ENCODE measurements at regions not wholly inside any gene's neighbourhood (a gene's known extent, or its start where the extent isn't known, plus 50 kb on each side); places are given as distances from the start of the nearest gene placed in this dataset.

DNA sequence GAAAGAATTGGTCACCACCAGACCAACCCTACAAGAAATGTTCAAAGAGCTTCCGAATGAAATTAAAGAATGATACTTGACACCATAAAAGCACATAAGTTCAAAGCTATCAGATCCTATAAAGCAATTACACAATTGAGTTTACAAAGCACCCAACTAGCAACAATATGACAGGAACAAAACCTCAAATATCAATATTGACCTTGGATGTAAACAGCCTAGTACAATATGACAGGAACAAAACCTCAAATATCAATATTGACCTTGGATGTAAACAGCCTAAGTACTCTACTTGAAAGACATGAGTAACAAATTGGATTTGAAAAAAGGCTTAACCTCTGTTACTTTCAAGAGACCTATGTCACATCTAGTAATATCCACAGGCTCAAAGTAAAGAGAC, 1201.4 kb downstream of the XPNPEP1 start:
- TF ChIP-seq FOXA1 (IDR thresholded peaks at IDR 0.05) (no peak), BHLHE40 (IDR thresholded peaks at IDR 0.05; ENCODE audit: borderline replicate concordance) (no peak), FOXK2 (IDR thresholded peaks at IDR 0.05) (no peak), SP1 (IDR thresholded peaks at IDR 0.05) (no peak), ARNT (IDR thresholded peaks at IDR 0.05) (no peak), LEF1 (IDR thresholded peaks at IDR 0.05; ENCODE audit: borderline replicate concordance) (no peak), ELF4 (IDR thresholded peaks at IDR 0.05) (no peak), FOXM1 (IDR thresholded peaks at IDR 0.05; ENCODE audit: borderline replicate concordance) (no peak), SUZ12 (IDR thresholded peaks at IDR 0.05) (no peak)

All from HEK293T (cell line).